Type B pancreatic cell (in vitro differentiated cells): ENCODE measurements at regions not wholly inside any gene's neighbourhood (a gene's known extent, or its start where the extent isn't known, plus 50 kb on each side); places are given as distances from the start of the nearest gene placed in this dataset.

Source experiments
- DNase-seq: peaks from one replicate; pipeline ENCODE4 v3.0.0; 2021; ENCODE audit warnings: mixed read lengths; ENCODE audit not compliant: unreplicated experiment; ENCODE audit errors: extremely low spot score
- H3K27ac Mint-ChIP-seq: 2 replicates; pipeline ENCODE4 v1.8.0; 2021; ENCODE audit warnings: mild to moderate bottlenecking, mixed read lengths
- H3K27me3 Mint-ChIP-seq: 2 replicates; pipeline ENCODE4 v1.8.0; 2021; ENCODE audit warnings: mixed read lengths
- H3K36me3 Mint-ChIP-seq: 2 replicates; pipeline ENCODE4 v1.8.0; 2021; ENCODE audit warnings: mixed read lengths
- H3K4me1 Mint-ChIP-seq: one replicate; pipeline ENCODE4 v1.8.0; 2021; ENCODE audit warnings: mixed read lengths; ENCODE audit not compliant: unreplicated experiment
- H3K4me3 Mint-ChIP-seq: 2 replicates; pipeline ENCODE4 v1.8.0; 2021; ENCODE audit warnings: mild to moderate bottlenecking, mixed read lengths
- H3K9me3 Mint-ChIP-seq: 2 replicates; pipeline ENCODE4 v1.8.0; 2021; ENCODE audit warnings: mixed read lengths
- TF ChIP-seq, protein P1 (sequence below): fragments of 200-600 bp; sonication (generic); conservative IDR thresholded peaks from 2 replicates; pipeline ENCODE4 v1.5.0; 2021; ENCODE audit warnings: antibody characterized with exemption, mild to moderate bottlenecking

DNA sequence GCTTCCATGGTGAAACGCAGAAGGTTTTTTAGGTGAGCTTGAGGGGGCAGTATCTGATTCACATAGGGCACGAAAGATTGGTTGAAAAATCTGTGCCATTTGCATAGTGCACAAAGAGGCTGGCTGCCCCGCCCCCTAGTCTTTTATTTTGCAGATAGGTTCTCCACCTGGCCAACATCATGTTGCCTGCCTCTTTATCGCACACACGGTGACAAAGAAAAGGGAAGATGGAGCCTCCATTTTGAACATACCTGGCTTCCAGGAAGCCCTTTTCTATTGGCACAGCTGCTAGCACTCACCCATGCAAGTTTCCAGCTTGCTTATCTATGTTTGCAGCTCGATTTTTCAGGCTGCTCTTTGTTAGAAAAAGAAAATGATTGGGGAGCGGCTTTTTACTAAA lies 316.2 kb upstream of the KLHL1 start:
- Mint-ChIP-seq H3K9me3 (no peaks in the 10 kb centered on the region), H3K27ac (no peak overlapping the region), H3K4me1 (no peaks in the 10 kb centered on the region), H3K4me3 (no peak overlapping the region), H3K27me3 (no peaks in the 10 kb centered on the region), H3K36me3 (no peaks in the 10 kb centered on the region)
- TF ChIP-seq, protein P1, sequence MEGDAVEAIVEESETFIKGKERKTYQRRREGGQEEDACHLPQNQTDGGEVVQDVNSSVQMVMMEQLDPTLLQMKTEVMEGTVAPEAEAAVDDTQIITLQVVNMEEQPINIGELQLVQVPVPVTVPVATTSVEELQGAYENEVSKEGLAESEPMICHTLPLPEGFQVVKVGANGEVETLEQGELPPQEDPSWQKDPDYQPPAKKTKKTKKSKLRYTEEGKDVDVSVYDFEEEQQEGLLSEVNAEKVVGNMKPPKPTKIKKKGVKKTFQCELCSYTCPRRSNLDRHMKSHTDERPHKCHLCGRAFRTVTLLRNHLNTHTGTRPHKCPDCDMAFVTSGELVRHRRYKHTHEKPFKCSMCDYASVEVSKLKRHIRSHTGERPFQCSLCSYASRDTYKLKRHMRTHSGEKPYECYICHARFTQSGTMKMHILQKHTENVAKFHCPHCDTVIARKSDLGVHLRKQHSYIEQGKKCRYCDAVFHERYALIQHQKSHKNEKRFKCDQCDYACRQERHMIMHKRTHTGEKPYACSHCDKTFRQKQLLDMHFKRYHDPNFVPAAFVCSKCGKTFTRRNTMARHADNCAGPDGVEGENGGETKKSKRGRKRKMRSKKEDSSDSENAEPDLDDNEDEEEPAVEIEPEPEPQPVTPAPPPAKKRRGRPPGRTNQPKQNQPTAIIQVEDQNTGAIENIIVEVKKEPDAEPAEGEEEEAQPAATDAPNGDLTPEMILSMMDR: no peak
- DNase-seq: no peak

DNA sequence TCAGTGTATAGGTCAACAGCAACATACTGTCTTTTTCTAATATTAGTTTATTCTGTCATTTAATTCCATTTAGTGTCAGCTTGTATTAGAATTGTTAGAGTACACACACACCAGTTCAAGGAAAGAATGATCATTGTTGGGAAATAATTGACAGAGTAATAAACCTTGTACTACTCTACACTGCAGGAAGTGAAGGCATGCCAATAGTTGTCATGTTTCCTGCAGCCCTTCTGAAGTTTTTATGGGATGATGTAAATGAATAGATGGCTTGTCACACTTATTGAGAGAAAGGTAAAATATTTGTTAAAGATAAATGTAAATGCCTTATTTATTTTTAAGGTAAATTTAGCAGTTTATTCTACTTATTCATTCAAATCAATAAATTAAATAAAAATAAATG lies 306.9 kb upstream of the KLHL1 start:
- Mint-ChIP-seq H3K36me3 (no peaks in the 10 kb centered on the region), H3K4me3 (no peak overlapping the region), H3K4me1 (no peaks in the 10 kb centered on the region), H3K27me3 (no peaks in the 10 kb centered on the region), H3K9me3 (no peaks in the 10 kb centered on the region), H3K27ac (no peak overlapping the region)
- DNase-seq: no peak
- TF ChIP-seq, protein P1: no peak

DNA sequence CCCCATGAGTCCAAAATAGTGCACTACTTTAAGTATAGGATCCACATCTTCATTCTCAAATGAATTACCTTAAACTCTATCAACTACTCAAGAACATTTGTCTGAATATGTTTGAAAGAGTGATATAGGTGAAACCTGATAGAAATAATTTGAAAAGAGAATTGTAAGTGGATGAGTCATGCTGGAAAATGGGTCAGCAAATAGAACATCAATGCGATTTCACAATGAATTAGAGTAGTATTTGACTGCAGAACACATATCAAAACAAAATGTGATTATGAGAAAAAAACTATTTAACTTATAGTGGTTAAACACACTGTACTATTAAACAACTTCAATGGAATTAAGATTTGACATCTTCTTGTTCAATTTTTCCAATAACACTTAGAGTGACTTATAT lies 300.6 kb upstream of the KLHL1 start:
- Mint-ChIP-seq H3K4me1 (no peaks in the 10 kb centered on the region), H3K27ac (no peak overlapping the region), H3K9me3 (no peaks in the 10 kb centered on the region), H3K4me3 (no peak overlapping the region), H3K27me3 (no peaks in the 10 kb centered on the region), H3K36me3 (no peaks in the 10 kb centered on the region)
- no peak for DNase-seq
- TF ChIP-seq, protein P1: no peak

DNA sequence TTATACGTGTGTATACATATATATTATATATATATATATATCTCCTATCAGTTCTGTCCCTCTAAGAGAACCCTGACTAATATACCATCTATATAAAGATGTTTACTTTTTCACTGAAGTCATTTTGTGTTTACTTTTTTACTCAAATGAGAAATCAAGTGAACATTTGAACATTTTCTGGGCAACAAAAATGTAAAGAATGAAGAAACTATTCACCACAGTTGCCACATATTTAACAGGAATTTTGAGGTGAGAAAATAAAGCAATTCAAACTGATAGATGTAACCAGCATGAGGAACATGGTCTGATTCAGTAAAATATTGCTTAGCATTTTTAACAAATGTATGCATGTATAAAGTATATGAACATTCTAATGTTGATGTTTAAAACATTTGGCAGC lies 299.2 kb upstream of the KLHL1 start:
- TF ChIP-seq, protein P1: no peak
- H3K4me3 Mint-ChIP-seq: no peak overlapping the region
- no peaks in the 10 kb centered on the region for H3K4me1 Mint-ChIP-seq
- H3K36me3 Mint-ChIP-seq: no peaks in the 10 kb centered on the region
- H3K27ac Mint-ChIP-seq: no peak overlapping the region
- no peaks in the 10 kb centered on the region for H3K9me3 Mint-ChIP-seq
- no peaks in the 10 kb centered on the region for H3K27me3 Mint-ChIP-seq
- no peak for DNase-seq

DNA sequence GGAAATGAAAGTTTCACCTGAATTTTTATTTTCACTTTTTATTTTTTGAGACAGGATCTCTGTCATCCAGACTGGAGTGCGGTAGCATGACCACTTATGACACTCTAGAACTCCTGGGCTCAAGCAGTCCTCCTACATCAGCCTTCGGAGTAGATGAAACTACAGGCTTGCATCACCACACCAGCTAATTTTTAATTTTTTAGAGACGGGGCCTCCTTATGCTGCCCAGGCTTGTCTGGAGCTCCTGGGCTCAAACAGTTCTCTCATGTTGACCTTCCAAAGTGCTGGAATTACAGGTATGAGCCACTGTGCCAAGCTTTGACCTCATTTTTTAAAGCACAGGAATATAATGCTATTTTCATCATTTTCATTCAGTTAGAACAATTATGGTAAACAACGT lies 297.0 kb upstream of the KLHL1 start:
- no peak for DNase-seq
- H3K4me1 Mint-ChIP-seq: no peaks in the 10 kb centered on the region
- H3K27ac Mint-ChIP-seq: no peak overlapping the region
- TF ChIP-seq, protein P1: no peak
- no peaks in the 10 kb centered on the region for H3K27me3 Mint-ChIP-seq
- no peak overlapping the region for H3K4me3 Mint-ChIP-seq
- no peaks in the 10 kb centered on the region for H3K36me3 Mint-ChIP-seq
- H3K9me3 Mint-ChIP-seq: no peaks in the 10 kb centered on the region

DNA sequence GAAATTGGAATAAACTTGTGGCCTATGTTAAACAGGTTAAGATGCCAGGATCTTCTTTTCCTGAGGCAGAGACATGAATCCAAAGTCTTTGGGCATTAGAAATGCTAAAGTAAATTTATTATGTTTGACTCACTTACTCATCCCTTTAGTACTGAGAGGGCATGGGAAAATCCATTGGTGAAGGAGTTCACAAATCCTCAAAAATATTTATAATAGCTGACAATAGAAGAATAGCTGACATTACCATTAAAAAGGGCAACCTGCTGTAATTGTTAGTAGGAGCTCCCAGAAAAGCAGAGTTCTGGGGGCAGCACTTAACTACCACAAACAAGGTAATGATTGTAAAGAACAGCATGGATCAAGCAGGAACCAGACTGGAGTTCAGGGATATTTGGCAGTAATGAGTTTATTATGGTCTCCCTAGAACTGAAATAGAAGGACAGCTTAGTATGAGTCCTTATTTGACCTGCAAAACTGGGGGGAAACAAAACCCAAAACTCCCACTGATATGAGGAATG lies 285.8 kb upstream of the KLHL1 start:
- Mint-ChIP-seq H3K36me3 (no peaks in the 10 kb centered on the region), H3K27me3 (no peaks in the 10 kb centered on the region), H3K4me1 (no peaks in the 10 kb centered on the region), H3K4me3 (no peak overlapping the region), H3K27ac (no peak overlapping the region), H3K9me3 (peaks cover 4% of the 10 kb centered on the region)
- no peak for DNase-seq
- TF ChIP-seq, protein P1: no peak
